HEK293 (cell line): ENCODE measurements at regions not wholly inside any gene's neighbourhood (a gene's known extent, or its start where the extent isn't known, plus 50 kb on each side); places are given as distances from the start of the nearest gene placed in this dataset.

ENCODE experiments used
- CTCF ChIP-seq: fragments of 450-650 bp; formaldehyde crosslinking; IDR thresholded peaks from 2 replicates; pipeline ENCODE4 v1.5.1; 2016; ENCODE audit warnings: missing biosample characterization, missing genetic modification characterization
- ZNF202 ChIP-seq: fragments of 450-650 bp; formaldehyde crosslinking; IDR thresholded peaks from 2 replicates; pipeline ENCODE4 v1.5.1; 2016; ENCODE audit warnings: missing biosample characterization, missing genetic modification characterization, borderline replicate concordance
- ZNF274 ChIP-seq, 2 experiments: fragments of 200-500 bp in 1 of 2; fragments of 450-650 bp in 1 of 2; sonication (Bioruptor generic) in 1 of 2; formaldehyde crosslinking in 1 of 2; IDR thresholded peaks; 2 replicates each; pipeline versions ENCODE4 v1.5.1 to v1.6.1; 2014 to 2016; ENCODE audit warnings: borderline replicate concordance in 1 of 2, inconsistent platforms in 1 of 2, low read length in 1 of 2, missing biosample characterization in 1 of 2, missing genetic modification characterization in 1 of 2
- ZNF335 ChIP-seq: fragments of 450-650 bp; formaldehyde crosslinking; conservative IDR thresholded peaks from 2 replicates; pipeline ENCODE4 v1.5.1; 2016; ENCODE audit warnings: missing biosample characterization, missing genetic modification characterization
- TF ChIP-seq, protein P1 (sequence below): fragments of 450-650 bp; formaldehyde crosslinking; IDR thresholded peaks from 2 replicates; pipeline ENCODE4 v1.5.1; 2016; ENCODE audit warnings: missing biosample characterization, missing genetic modification characterization
- TF ChIP-seq, protein P2 (sequence below): fragments of 450-650 bp; formaldehyde crosslinking; IDR thresholded peaks from 2 replicates; pipeline ENCODE4 v1.5.1; 2017; ENCODE audit warnings: missing biosample characterization, mild to moderate bottlenecking, missing genetic modification characterization, moderate library complexity

DNA sequence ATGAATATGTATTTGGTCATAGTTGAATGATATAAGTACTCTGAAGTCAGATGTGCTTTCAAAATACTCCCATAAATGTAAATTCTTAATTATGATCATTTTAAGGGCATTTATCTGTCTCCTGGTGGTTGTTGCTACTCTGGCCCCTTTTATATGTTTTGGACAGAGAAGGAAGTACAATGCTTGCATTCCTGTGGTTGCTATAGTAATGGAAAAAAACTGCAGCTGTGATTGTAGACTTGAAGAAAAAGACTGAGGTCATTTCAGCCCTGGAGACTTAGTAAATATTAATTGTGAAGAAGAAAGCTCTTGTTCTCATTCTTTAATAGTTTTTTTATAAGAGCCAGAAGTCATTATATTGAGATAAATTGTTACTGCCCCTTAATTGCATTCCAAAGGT is 70.2 kb upstream of the FERD3L start:
- no peak for TF ChIP-seq CTCF
- TF ChIP-seq, protein P1, sequence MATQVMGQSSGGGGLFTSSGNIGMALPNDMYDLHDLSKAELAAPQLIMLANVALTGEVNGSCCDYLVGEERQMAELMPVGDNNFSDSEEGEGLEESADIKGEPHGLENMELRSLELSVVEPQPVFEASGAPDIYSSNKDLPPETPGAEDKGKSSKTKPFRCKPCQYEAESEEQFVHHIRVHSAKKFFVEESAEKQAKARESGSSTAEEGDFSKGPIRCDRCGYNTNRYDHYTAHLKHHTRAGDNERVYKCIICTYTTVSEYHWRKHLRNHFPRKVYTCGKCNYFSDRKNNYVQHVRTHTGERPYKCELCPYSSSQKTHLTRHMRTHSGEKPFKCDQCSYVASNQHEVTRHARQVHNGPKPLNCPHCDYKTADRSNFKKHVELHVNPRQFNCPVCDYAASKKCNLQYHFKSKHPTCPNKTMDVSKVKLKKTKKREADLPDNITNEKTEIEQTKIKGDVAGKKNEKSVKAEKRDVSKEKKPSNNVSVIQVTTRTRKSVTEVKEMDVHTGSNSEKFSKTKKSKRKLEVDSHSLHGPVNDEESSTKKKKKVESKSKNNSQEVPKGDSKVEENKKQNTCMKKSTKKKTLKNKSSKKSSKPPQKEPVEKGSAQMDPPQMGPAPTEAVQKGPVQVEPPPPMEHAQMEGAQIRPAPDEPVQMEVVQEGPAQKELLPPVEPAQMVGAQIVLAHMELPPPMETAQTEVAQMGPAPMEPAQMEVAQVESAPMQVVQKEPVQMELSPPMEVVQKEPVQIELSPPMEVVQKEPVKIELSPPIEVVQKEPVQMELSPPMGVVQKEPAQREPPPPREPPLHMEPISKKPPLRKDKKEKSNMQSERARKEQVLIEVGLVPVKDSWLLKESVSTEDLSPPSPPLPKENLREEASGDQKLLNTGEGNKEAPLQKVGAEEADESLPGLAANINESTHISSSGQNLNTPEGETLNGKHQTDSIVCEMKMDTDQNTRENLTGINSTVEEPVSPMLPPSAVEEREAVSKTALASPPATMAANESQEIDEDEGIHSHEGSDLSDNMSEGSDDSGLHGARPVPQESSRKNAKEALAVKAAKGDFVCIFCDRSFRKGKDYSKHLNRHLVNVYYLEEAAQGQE: no peak
- TF ChIP-seq, protein P2, sequence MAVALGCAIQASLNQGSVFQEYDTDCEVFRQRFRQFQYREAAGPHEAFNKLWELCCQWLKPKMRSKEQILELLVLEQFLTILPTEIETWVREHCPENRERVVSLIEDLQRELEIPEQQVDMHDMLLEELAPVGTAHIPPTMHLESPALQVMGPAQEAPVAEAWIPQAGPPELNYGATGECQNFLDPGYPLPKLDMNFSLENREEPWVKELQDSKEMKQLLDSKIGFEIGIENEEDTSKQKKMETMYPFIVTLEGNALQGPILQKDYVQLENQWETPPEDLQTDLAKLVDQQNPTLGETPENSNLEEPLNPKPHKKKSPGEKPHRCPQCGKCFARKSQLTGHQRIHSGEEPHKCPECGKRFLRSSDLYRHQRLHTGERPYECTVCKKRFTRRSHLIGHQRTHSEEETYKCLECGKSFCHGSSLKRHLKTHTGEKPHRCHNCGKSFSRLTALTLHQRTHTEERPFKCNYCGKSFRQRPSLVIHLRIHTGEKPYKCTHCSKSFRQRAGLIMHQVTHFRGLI (tag by site-specific recombination): no peak
- TF ChIP-seq ZNF274 (IDR thresholded peaks at IDR 0.05; ENCODE audit: low read length): no peak
- TF ChIP-seq ZNF274 (tag by site-specific recombination; IDR thresholded peaks at IDR 0.05; ENCODE audit: borderline replicate concordance): no peak
- no peak for TF ChIP-seq ZNF335 (tag by site-specific recombination)
- TF ChIP-seq ZNF202 (tag by site-specific recombination): no peak
